ENCODE measurements at regions not wholly inside any gene's neighbourhood (a gene's known extent, or its start where the extent isn't known, plus 50 kb on each side); places are given as distances from the start of the nearest gene placed in this dataset.

- no peaks in the 10 kb centered on the region for H3K36me3 ChIP-seq
- intact Hi-C loops (cut with DNase I): no loop called here
- DNase-seq (no peak), ATAC-seq (peak; percentile 58 to 66)
- H3K27ac ChIP-seq: no peak overlapping the region
- no peaks in the 10 kb centered on the region for H3K9me3 ChIP-seq
- H3K27me3 ChIP-seq (ENCODE audit: low read depth): no peaks in the 10 kb centered on the region
- H3K4me3 ChIP-seq: no peak overlapping the region
- TF ChIP-seq, protein P1, sequence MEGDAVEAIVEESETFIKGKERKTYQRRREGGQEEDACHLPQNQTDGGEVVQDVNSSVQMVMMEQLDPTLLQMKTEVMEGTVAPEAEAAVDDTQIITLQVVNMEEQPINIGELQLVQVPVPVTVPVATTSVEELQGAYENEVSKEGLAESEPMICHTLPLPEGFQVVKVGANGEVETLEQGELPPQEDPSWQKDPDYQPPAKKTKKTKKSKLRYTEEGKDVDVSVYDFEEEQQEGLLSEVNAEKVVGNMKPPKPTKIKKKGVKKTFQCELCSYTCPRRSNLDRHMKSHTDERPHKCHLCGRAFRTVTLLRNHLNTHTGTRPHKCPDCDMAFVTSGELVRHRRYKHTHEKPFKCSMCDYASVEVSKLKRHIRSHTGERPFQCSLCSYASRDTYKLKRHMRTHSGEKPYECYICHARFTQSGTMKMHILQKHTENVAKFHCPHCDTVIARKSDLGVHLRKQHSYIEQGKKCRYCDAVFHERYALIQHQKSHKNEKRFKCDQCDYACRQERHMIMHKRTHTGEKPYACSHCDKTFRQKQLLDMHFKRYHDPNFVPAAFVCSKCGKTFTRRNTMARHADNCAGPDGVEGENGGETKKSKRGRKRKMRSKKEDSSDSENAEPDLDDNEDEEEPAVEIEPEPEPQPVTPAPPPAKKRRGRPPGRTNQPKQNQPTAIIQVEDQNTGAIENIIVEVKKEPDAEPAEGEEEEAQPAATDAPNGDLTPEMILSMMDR (IDR thresholded peaks at IDR 0.05): peak; percentile 40
- no peaks in the 10 kb centered on the region for H3K4me1 ChIP-seq
Observed at GRCh38 chr18:57859314-57859713, 56.2 kb upstream of the ATP8B1 start.

DNA sequence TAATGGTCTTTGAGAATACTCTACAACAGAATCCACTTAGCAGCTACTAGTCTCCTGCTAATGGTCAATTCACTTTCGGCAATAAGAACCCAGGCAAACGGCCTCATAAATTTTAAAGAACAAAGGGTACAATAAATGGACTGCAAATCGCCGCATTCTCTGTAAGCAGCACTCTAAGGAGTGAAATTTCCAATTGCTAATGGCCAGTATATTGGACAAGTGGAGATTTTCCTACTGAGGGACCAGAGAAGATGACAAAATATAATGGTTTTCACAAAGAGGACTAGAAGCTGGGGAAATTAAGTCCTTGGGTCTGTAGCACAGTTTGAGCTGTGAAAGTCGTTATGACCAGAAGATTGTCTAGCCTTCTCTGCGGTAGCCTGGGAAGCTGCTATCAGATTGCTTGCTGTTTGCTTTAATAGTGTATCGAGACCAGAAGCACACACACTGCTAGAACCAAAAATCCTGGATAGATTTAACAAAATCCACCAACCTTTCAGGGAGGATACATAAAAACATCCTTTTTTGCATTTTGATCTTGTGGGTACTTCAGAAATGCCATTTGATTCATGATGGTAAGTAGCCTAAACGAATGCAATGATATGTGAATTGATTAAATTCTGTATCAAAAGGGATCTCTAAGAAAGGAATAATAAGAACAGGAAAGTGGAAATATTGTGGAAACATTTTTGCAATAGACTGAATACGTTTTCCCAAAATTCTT, 53.6 kb upstream of the ATP8B1 start:
- DNase-seq (no peak), ATAC-seq (no peak)
- intact Hi-C loops (cut with DNase I): no loop called here
- no peaks in the 10 kb centered on the region for H3K27me3 ChIP-seq (ENCODE audit: low read depth)
- H3K27ac ChIP-seq: no peak overlapping the region
- no peak overlapping the region for H3K4me3 ChIP-seq
- H3K9me3 ChIP-seq: no peaks in the 10 kb centered on the region
- no peaks in the 10 kb centered on the region for H3K36me3 ChIP-seq
- TF ChIP-seq, protein P1 (IDR thresholded peaks at IDR 0.05): no peak
- H3K4me1 ChIP-seq: no peaks in the 10 kb centered on the region

DNA sequence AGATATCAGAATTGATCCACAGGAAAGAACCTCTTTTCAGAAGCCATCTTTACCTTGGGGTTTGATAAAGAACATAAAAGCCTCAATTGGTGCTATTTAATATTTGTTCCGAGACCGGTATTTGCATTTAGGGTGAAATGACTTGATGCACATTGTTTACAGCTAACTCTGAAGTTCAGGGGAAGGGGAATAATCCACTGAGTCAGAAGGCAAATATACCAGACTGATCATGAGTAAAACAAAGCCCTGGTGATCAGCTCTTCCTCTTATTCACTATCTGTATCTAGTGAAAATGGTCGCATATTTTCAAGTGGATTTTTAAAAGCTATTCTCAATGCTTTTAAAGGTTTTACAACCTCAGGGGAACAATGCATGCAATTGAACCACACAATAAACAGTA, 53.0 kb upstream of the ATP8B1 start:
- Histone ChIP-seq H3K4me1 (no peaks in the 10 kb centered on the region), H3K9me3 (no peaks in the 10 kb centered on the region), H3K27ac (no peak overlapping the region), H3K36me3 (no peaks in the 10 kb centered on the region), H3K4me3 (no peak overlapping the region), H3K27me3 (ENCODE audit: low read depth) (no peaks in the 10 kb centered on the region)
- ATAC-seq (no peak), DNase-seq (no peak)
- TF ChIP-seq, protein P1 (IDR thresholded peaks at IDR 0.05): no peak
- intact Hi-C loops (cut with DNase I): no loop called here

GRCh38 chr18:57855551-57855950, 52.4 kb upstream of the ATP8B1 start:
- ATAC-seq (no peak), DNase-seq (no peak)
- Histone ChIP-seq H3K27ac (no peak overlapping the region), H3K27me3 (ENCODE audit: low read depth) (no peaks in the 10 kb centered on the region), H3K4me1 (no peaks in the 10 kb centered on the region), H3K4me3 (no peak overlapping the region), H3K9me3 (no peaks in the 10 kb centered on the region), H3K36me3 (no peaks in the 10 kb centered on the region)
- intact Hi-C loops (cut with DNase I): no loop called here
- TF ChIP-seq, protein P1 (IDR thresholded peaks at IDR 0.05): no peak

DNA sequence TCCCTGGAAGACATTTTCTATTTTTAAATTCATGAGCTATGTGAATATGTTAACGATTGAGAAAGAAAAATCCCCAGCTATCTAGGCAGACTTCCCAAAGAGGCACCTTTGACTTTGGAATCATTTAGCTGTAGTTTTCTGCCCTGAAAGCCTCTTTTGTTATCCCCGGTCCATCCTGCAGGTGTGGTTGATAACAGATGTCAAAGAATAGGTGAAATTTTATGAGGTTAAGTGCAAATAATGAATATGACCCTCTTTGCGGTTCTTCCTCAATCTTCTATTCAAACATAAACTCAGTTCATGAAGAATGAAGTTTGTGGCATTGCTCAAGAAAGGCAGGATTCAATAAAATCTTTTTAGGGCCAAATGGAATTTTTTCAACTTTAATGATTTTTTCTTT, 51.6 kb upstream of the ATP8B1 start:
- TF ChIP-seq, protein P1 (IDR thresholded peaks at IDR 0.05): no peak

More for the DNA sequence above, 51.6 kb upstream of the ATP8B1 start:
- H3K4me3 ChIP-seq: no peak overlapping the region
- intact Hi-C loops (cut with DNase I): no loop called here
- DNase-seq (no peak), ATAC-seq (no peak)
- no peak overlapping the region for H3K27ac ChIP-seq
- H3K4me1 ChIP-seq: no peaks in the 10 kb centered on the region
- H3K27me3 ChIP-seq (ENCODE audit: low read depth): no peaks in the 10 kb centered on the region
- no peaks in the 10 kb centered on the region for H3K9me3 ChIP-seq
- no peaks in the 10 kb centered on the region for H3K36me3 ChIP-seq
